HG02885 (cell line): ENCODE measurements at regions not wholly inside any gene's neighbourhood (a gene's known extent, or its start where the extent isn't known, plus 50 kb on each side); places are given as distances from the start of the nearest gene placed in this dataset.

ENCODE experiments used
- ATAC-seq: cut with Tn5 transposase; IDR thresholded peaks from one replicate; pipeline ENCODE4 v1.9.1; 2021; ENCODE audit warnings: mild to moderate bottlenecking; ENCODE audit not compliant: unreplicated experiment, poor library complexity

- ATAC-seq: no peak
Measured at GRCh38 chr14:95415993-95416392, 96.3 kb upstream of the CLMN start.

- ATAC-seq: no peak
Measured at GRCh38 chr14:95413289-95414215, 93.8 kb upstream of the CLMN start.

GRCh38 chr14:95410838-95411237 lies 91.1 kb upstream of the CLMN start:
- ATAC-seq: no peak

- ATAC-seq: no peak
Measured at GRCh38 chr14:95409477-95410272, 90.0 kb upstream of the CLMN start.

GRCh38 chr14:95408731-95409476 lies 89.2 kb upstream of the CLMN start:
- ATAC-seq: no peak

- no peak for ATAC-seq
Measured at GRCh38 chr14:95407354-95407753, 87.6 kb upstream of the CLMN start.

- ATAC-seq: no peak
Measured at GRCh38 chr14:95406756-95407277, 87.1 kb upstream of the CLMN start.

GRCh38 chr14:95404583-95404982 lies 84.9 kb upstream of the CLMN start:
- no peak for ATAC-seq

- ATAC-seq: no peak
Measured at GRCh38 chr14:95402578-95402977, 82.9 kb upstream of the CLMN start.

- ATAC-seq: no peak
Measured at GRCh38 chr14:95402176-95402575, 82.5 kb upstream of the CLMN start.

GRCh38 chr14:95398630-95399547 lies 79.2 kb upstream of the CLMN start:
- no peak for ATAC-seq

- no peak for ATAC-seq
Measured at GRCh38 chr14:95397325-95397724, 77.6 kb upstream of the CLMN start.

- ATAC-seq: no peak
Measured at GRCh38 chr14:95396221-95396620, 76.5 kb upstream of the CLMN start.

GRCh38 chr14:95395098-95395737 lies 75.5 kb upstream of the CLMN start:
- no peak for ATAC-seq

- no peak for ATAC-seq
Measured at GRCh38 chr14:95394297-95395097, 74.8 kb upstream of the CLMN start.

GRCh38 chr14:95392841-95393240 lies 73.1 kb upstream of the CLMN start:
- ATAC-seq: no peak

GRCh38 chr14:95391331-95391730 lies 71.6 kb upstream of the CLMN start:
- ATAC-seq: no peak

GRCh38 chr14:95389471-95390011 lies 69.8 kb upstream of the CLMN start:
- ATAC-seq: no peak
